ENCODE measurements at regions not wholly inside any gene's neighbourhood (a gene's known extent, or its start where the extent isn't known, plus 50 kb on each side); places are given as distances from the start of the nearest gene placed in this dataset.

- no peak for DNase-seq
Observed at GRCh38 chr14:98959958-98960616, 311.9 kb downstream of the BCL11B start.

- DNase-seq = no peak
Observed at GRCh38 chr14:98960617-98961013, 311.4 kb downstream of the BCL11B start.

- no peak for DNase-seq
Observed at GRCh38 chr14:98961191-98961590, 310.8 kb downstream of the BCL11B start.

GRCh38 chr14:98962118-98962517 is 309.9 kb downstream of the BCL11B start:
- DNase-seq = no peak

- DNase-seq = no peak
Observed at GRCh38 chr14:98963610-98964009, 308.4 kb downstream of the BCL11B start.

- DNase-seq = no peak
Observed at GRCh38 chr14:98964171-98964570, 307.8 kb downstream of the BCL11B start.

GRCh38 chr14:98965076-98965475 is 306.9 kb downstream of the BCL11B start:
- DNase-seq = no peak

- no peak for DNase-seq
Observed at GRCh38 chr14:98966016-98966415, 306.0 kb downstream of the BCL11B start.

- no peak for DNase-seq
Observed at GRCh38 chr14:98966475-98967162, 305.4 kb downstream of the BCL11B start.

- no peak for DNase-seq
Observed at GRCh38 chr14:98974113-98974512, 297.9 kb downstream of the BCL11B start.

- DNase-seq = no peak
Observed at GRCh38 chr14:98976271-98976670, 295.7 kb downstream of the BCL11B start.

- DNase-seq = no peak
Observed at GRCh38 chr14:98977451-98977850, 294.5 kb downstream of the BCL11B start.

- no peak for DNase-seq
Observed at GRCh38 chr14:98982986-98983385, 289.0 kb downstream of the BCL11B start.

- DNase-seq = no peak
Observed at GRCh38 chr14:98984027-98984718, 287.8 kb downstream of the BCL11B start.

- peak; percentile 59 for DNase-seq
Observed at GRCh38 chr14:98984719-98985041, 287.3 kb downstream of the BCL11B start.

- DNase-seq = no peak
Observed at GRCh38 chr14:98993818-98994217, 278.2 kb downstream of the BCL11B start.

- DNase-seq = no peak
Observed at GRCh38 chr14:98994561-98994960, 277.4 kb downstream of the BCL11B start.

GRCh38 chr14:98997526-98998205 is 274.3 kb downstream of the BCL11B start:
- no peak for DNase-seq

- no peak for DNase-seq
Observed at GRCh38 chr14:98999345-98999744, 272.7 kb downstream of the BCL11B start.

- no peak for DNase-seq
Observed at GRCh38 chr14:98999901-99000300, 272.1 kb downstream of the BCL11B start.

- DNase-seq = no peak
Observed at GRCh38 chr14:99001241-99001640, 270.8 kb downstream of the BCL11B start.

- DNase-seq = no peak
Observed at GRCh38 chr14:99003646-99004045, 268.4 kb downstream of the BCL11B start.

GRCh38 chr14:99004112-99004511 is 267.9 kb downstream of the BCL11B start:
- DNase-seq = no peak

GRCh38 chr14:99006276-99006675 is 265.7 kb downstream of the BCL11B start:
- DNase-seq = no peak
